T-helper 22 cell (primary cell): ENCODE measurements at regions not wholly inside any gene's neighbourhood (a gene's known extent, or its start where the extent isn't known, plus 50 kb on each side); places are given as distances from the start of the nearest gene placed in this dataset.

ENCODE experiments used
- DNase-seq: peaks from one replicate; pipeline ENCODE4 v3.0.0-alpha.2; 2020; ENCODE audit warnings: low read depth

- no peak for DNase-seq
Measured at GRCh38 chr9:21669701-21670100, 132.7 kb upstream of the MTAP start.

GRCh38 chr9:21670374-21670773 lies 132.1 kb upstream of the MTAP start:
- DNase-seq, result no peak

- DNase-seq, result no peak
Measured at GRCh38 chr9:21672140-21672539, 130.3 kb upstream of the MTAP start.

GRCh38 chr9:21672761-21673160 lies 129.7 kb upstream of the MTAP start:
- no peak for DNase-seq

GRCh38 chr9:21674894-21675293 lies 127.5 kb upstream of the MTAP start:
- no peak for DNase-seq

- DNase-seq, result no peak
Measured at GRCh38 chr9:21677387-21677786, 125.0 kb upstream of the MTAP start.

- DNase-seq, result no peak
Measured at GRCh38 chr9:21677834-21678233, 124.6 kb upstream of the MTAP start.

- DNase-seq, result no peak
Measured at GRCh38 chr9:21679432-21679831, 123.0 kb upstream of the MTAP start.

- DNase-seq, result no peak
Measured at GRCh38 chr9:21680590-21680989, 121.8 kb upstream of the MTAP start.

- no peak for DNase-seq
Measured at GRCh38 chr9:21681641-21682040, 120.8 kb upstream of the MTAP start.

GRCh38 chr9:21682381-21682780 lies 120.1 kb upstream of the MTAP start:
- no peak for DNase-seq

GRCh38 chr9:21682981-21683380 lies 119.5 kb upstream of the MTAP start:
- no peak for DNase-seq

- DNase-seq, result no peak
Measured at GRCh38 chr9:21683484-21684175, 118.8 kb upstream of the MTAP start.

- DNase-seq, result no peak
Measured at GRCh38 chr9:21684231-21684630, 118.2 kb upstream of the MTAP start.

- DNase-seq, result no peak
Measured at GRCh38 chr9:21684831-21685362, 117.5 kb upstream of the MTAP start.

- DNase-seq, result no peak
Measured at GRCh38 chr9:21685502-21685901, 116.9 kb upstream of the MTAP start.

- no peak for DNase-seq
Measured at GRCh38 chr9:21686738-21687137, 115.7 kb upstream of the MTAP start.

GRCh38 chr9:21687351-21687750 lies 115.1 kb upstream of the MTAP start:
- no peak for DNase-seq

- DNase-seq, result no peak
Measured at GRCh38 chr9:21688108-21689102, 114.0 kb upstream of the MTAP start.

- no peak for DNase-seq
Measured at GRCh38 chr9:21689854-21690253, 112.6 kb upstream of the MTAP start.

- no peak for DNase-seq
Measured at GRCh38 chr9:21690561-21690960, 111.9 kb upstream of the MTAP start.

GRCh38 chr9:21692390-21692789 lies 110.0 kb upstream of the MTAP start:
- DNase-seq, result no peak

- DNase-seq, result no peak
Measured at GRCh38 chr9:21694424-21694823, 108.0 kb upstream of the MTAP start.
